Mesothelial cell of epicardium (in vitro differentiated cells): ENCODE measurements at regions not wholly inside any gene's neighbourhood (a gene's known extent, or its start where the extent isn't known, plus 50 kb on each side); places are given as distances from the start of the nearest gene placed in this dataset.

Source experiments
- DNase-seq, 2 experiments: peaks; one replicate each; pipeline ENCODE4 v3.0.0; 2021; ENCODE audit warnings: low spot score in 2 of 2; ENCODE audit not compliant: unreplicated experiment in 2 of 2
- H3K27ac Mint-ChIP-seq: 2 replicates; pipeline ENCODE4 v1.8.0; 2021; ENCODE audit warnings: mixed read lengths
- H3K27me3 Mint-ChIP-seq: 2 replicates; pipeline ENCODE4 v1.8.0; 2021; ENCODE audit warnings: low read depth, mixed read lengths
- H3K36me3 Mint-ChIP-seq: 2 replicates; pipeline ENCODE4 v1.8.0; 2021; ENCODE audit warnings: mixed read lengths
- H3K4me1 Mint-ChIP-seq: 2 replicates; pipeline ENCODE4 v1.8.0; 2021; ENCODE audit warnings: mixed read lengths
- H3K4me3 Mint-ChIP-seq: 2 replicates; pipeline ENCODE4 v1.8.0; 2021; ENCODE audit warnings: mild to moderate bottlenecking, moderate library complexity, mixed read lengths
- H3K9me3 Mint-ChIP-seq: 2 replicates; pipeline ENCODE4 v1.8.0; 2021; ENCODE audit warnings: mixed read lengths
- CTCF ChIP-seq: fragments of 200-600 bp; sonication (generic); IDR thresholded peaks from one replicate; pipeline ENCODE4 v1.5.0; 2021; ENCODE audit warnings: antibody characterized with exemption; ENCODE audit not compliant: unreplicated experiment

DNA sequence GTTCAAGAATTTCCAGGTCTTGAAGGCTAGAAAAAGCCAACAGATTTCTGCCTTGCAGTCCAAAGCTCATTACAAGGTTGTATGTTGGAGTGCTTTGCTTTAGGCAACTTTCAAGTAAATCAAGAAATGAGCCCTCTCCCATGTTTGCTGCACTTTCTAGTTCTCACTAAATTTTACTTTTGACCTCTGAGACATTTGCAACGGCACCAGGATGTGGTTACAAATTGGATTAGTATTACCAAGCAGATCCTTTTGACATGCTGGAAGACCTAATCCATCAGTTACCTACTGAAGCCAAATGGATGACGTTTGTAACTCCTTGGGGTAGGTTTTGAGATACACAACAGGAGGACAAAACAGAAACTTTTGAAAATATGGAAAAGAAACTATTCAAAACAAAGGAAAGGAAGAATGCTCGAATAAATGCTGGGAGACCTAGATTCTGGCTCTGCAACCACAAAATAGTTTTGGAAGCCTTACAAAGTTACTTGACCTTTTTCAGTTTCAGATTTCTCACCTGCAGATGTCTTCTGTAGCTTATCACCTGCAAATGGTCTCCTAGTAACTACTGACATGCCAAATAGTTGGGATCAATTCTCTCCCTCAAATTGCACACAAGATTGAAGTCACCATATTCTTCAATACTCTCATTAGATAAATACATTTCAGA is 251.7 kb upstream of the ADGRL2 start:
- H3K36me3 Mint-ChIP-seq = no peaks in the 10 kb centered on the region
- H3K4me3 Mint-ChIP-seq = no peak overlapping the region
- H3K27ac Mint-ChIP-seq = no peak overlapping the region
- no peaks in the 10 kb centered on the region for H3K9me3 Mint-ChIP-seq
- H3K4me1 Mint-ChIP-seq = peaks cover 46% of the 10 kb centered on the region
- TF ChIP-seq CTCF = no peak
- H3K27me3 Mint-ChIP-seq = no peaks in the 10 kb centered on the region
- DNase-seq = no peak

DNA sequence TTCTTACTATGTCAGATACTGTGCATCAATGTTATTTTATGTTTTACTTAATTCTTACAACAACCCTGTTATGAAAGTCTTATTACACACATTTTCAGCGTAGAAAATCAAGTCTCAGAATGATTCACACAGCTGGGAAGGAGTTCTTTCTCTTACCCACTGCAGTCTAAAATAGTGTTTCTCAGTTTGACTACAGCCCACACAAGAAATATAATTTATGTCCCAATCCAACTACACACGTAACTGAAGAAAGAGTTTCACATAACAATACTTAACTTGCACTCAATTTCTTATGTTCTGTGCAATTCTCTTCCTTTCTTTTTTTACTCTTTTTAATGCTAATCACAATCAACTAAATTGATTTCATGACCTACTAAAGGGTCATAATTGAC is 252.8 kb upstream of the ADGRL2 start:
- TF ChIP-seq CTCF = no peak
- peaks cover 49% of the 10 kb centered on the region for H3K4me1 Mint-ChIP-seq

DNA sequence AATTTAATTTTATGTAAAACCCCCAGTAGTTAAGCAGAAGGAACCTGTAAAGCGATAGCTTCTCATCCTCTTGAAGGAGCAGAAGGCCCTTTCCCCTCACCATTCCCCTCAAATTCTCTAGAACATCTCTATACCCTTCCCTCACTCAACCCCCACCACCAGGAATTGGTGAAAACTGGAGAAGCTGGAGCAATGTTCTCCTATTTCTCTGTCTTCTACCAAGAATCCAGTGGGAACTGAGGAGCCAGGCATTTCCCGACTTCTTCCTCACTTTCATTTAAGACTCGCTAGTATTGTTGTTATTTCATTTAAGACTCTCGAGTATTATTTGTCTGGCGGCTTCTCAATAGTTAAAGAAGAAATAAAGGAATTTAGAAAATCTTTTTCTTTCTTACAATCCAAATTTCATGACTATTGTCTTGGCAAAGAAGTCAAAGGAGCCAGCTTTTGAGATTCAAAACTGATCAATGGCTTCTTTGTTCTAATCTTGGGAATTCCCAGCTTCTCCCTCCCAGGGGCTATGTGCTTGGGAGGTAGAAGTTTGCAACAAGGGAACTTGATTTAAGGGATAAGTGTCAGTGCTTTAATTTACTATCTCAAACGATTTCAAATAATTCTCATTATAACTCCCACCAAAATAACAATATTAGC is 253.3 kb upstream of the ADGRL2 start:
- DNase-seq = no peak

More for the DNA sequence above, 252.8 kb upstream of the ADGRL2 start:
- Mint-ChIP-seq H3K36me3 (no peaks in the 10 kb centered on the region), H3K27me3 (no peaks in the 10 kb centered on the region), H3K4me3 (no peak overlapping the region), H3K9me3 (no peaks in the 10 kb centered on the region), H3K27ac (no peak overlapping the region)
- DNase-seq = no peak

GRCh38 chr1:81545734-81546133 is 255.0 kb upstream of the ADGRL2 start:
- Mint-ChIP-seq H3K4me3 (no peak overlapping the region), H3K27ac (no peak overlapping the region), H3K9me3 (no peaks in the 10 kb centered on the region), H3K36me3 (no peaks in the 10 kb centered on the region), H3K4me1 (peaks cover 34% of the 10 kb centered on the region), H3K27me3 (no peaks in the 10 kb centered on the region)
- TF ChIP-seq CTCF = no peak
- no peak for DNase-seq

More for the DNA sequence above, 253.3 kb upstream of the ADGRL2 start:
- H3K9me3 Mint-ChIP-seq = no peaks in the 10 kb centered on the region
- H3K4me1 Mint-ChIP-seq = peaks cover 47% of the 10 kb centered on the region
- no peaks in the 10 kb centered on the region for H3K36me3 Mint-ChIP-seq
- no peak overlapping the region for H3K4me3 Mint-ChIP-seq
- H3K27ac Mint-ChIP-seq = no peak overlapping the region
- TF ChIP-seq CTCF = no peak
- H3K27me3 Mint-ChIP-seq = no peaks in the 10 kb centered on the region

DNA sequence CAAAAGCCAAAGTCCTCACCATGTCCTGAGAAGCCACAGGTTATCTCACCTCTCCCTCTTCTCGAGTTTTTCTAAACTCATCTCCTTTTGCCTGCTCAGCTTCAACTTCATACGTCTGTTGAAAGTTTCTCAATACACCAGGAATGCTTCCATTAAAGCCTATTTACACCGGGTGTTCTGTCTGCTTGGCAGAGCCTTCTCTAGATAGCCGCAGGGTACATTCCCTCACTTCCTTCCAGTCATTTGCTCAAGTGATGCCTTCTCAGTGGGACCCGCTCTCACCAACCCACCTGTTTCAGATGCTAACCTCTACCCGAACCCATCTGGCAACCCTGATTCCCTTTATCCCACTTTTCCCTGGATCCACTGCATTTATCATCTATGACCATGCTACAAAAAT is 257.0 kb upstream of the ADGRL2 start:
- TF ChIP-seq CTCF = no peak
- Mint-ChIP-seq H3K4me3 (no peak overlapping the region), H3K4me1 (peaks cover 27% of the 10 kb centered on the region), H3K27me3 (no peaks in the 10 kb centered on the region), H3K27ac (no peak overlapping the region), H3K9me3 (no peaks in the 10 kb centered on the region), H3K36me3 (no peaks in the 10 kb centered on the region)
- DNase-seq = no peak
